ENCODE measurements at regions not wholly inside any gene's neighbourhood (a gene's known extent, or its start where the extent isn't known, plus 50 kb on each side); places are given as distances from the start of the nearest gene placed in this dataset.

GRCh38 chr17:77393274-77393600 lies 252.5 kb downstream of the SEC14L1 start:
- ChIA-PET POLR2A (interaction anchor here (1.8 kb wide), 1 partner anchor 68 kb away, joined by 4 read pairs; no protein-coding TSS in a partner anchor), CTCF (interaction anchor here (1.7 to 6.5 kb wide), 2 partner anchors 7 to 101 kb away, joined by 5 to 77 read pairs; no protein-coding TSS in a partner anchor)
- Mint-ChIP-seq H3K27ac (peak overlapping the region; percentile 88), H3K4me3 (no peak overlapping the region), H3K4me1 (ENCODE audit: low read depth) (peaks cover 68% of the 10 kb centered on the region), H3K27me3 (no peaks in the 10 kb centered on the region), H3K9me3 (no peaks in the 10 kb centered on the region), H3K36me3 (no peaks in the 10 kb centered on the region)
- no peak for DNase-seq
- intact Hi-C loops (cut with micrococcal nuclease): no loop called here

- POLR2A ChIA-PET: no interaction called here
- intact Hi-C loops (cut with micrococcal nuclease): no loop called here
Observed at GRCh38 chr17:77393867-77394539, 253.2 kb downstream of the SEC14L1 start.

GRCh38 chr17:77394540-77395295 lies 253.9 kb downstream of the SEC14L1 start:
- CTCF ChIA-PET: no interaction called here
- POLR2A ChIA-PET: no interaction called here
- Mint-ChIP-seq H3K4me3 (no peak overlapping the region), H3K9me3 (no peaks in the 10 kb centered on the region), H3K36me3 (no peaks in the 10 kb centered on the region), H3K27ac (no peak overlapping the region), H3K4me1 (ENCODE audit: low read depth) (peaks cover 69% of the 10 kb centered on the region), H3K27me3 (no peaks in the 10 kb centered on the region)
- no peak for DNase-seq
- intact Hi-C loops (cut with micrococcal nuclease): no loop called here

More at GRCh38 chr17:77393867-77394539, 253.2 kb downstream of the SEC14L1 start:
- H3K4me1 Mint-ChIP-seq (ENCODE audit: low read depth): peaks cover 68% of the 10 kb centered on the region
- no peak overlapping the region for H3K4me3 Mint-ChIP-seq
- CTCF ChIA-PET: interaction anchor here (1.7 kb wide), 1 partner anchor 100 kb away, joined by 5 read pairs; no protein-coding TSS in a partner anchor
- H3K9me3 Mint-ChIP-seq: no peaks in the 10 kb centered on the region
- no peaks in the 10 kb centered on the region for H3K36me3 Mint-ChIP-seq
- DNase-seq: no peak
- no peaks in the 10 kb centered on the region for H3K27me3 Mint-ChIP-seq
- H3K27ac Mint-ChIP-seq: peak overlapping the region; percentile 23

DNA sequence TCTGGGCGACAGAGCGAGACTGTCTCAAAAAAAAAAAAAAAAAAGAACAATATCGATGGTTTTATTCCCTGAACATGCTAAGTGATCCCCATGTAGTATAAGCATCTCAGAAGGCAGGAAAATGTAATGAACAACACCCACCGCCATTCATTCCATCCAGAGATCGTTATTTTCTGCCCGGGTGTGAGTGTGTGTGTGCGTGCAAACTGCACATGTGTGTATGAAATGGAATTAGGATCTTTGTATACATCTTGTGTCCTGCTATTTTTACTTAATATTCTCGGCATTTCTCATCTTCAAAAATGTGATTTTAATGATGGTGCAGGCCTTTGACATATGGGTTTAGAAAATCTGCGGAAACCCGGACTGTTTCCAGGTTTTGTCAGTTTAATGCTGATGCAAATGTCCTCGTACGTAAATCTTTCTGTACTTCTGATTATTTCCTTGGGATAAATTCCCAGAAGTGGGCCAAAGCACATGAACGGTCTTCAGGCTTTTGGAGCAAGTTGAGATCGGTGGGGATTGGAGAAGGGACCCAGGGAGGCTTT lies 254.8 kb downstream of the SEC14L1 start:
- Mint-ChIP-seq H3K4me1 (ENCODE audit: low read depth) (peaks cover 77% of the 10 kb centered on the region), H3K27me3 (no peaks in the 10 kb centered on the region), H3K4me3 (no peak overlapping the region), H3K36me3 (no peaks in the 10 kb centered on the region), H3K27ac (no peak overlapping the region), H3K9me3 (no peaks in the 10 kb centered on the region)
- POLR2A ChIA-PET: no interaction called here
- intact Hi-C loops (cut with micrococcal nuclease): no loop called here
- CTCF ChIA-PET: no interaction called here
- no peak for DNase-seq

DNA sequence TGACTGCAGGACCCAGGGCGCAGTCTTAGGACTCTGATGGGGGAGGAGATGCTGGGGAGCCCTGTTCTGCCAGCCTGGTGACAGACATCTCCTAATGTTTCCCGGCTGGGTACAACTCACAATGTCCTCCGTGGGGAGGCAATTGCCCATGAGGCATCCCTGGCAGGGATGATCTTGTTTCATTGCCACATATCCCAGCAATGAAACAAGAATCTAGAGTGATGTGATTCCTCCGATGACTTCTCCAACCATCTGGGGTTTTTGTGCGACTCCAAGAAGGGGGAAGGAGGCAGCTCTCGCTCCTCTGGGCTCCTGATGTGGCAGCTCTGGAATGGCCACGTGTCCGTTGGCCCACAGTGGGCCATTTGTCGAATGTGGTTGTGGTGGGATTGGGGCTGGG lies 255.8 kb downstream of the SEC14L1 start:
- Mint-ChIP-seq H3K9me3 (no peaks in the 10 kb centered on the region), H3K27ac (no peak overlapping the region), H3K36me3 (peaks cover 5% of the 10 kb centered on the region), H3K27me3 (no peaks in the 10 kb centered on the region), H3K4me1 (ENCODE audit: low read depth) (peaks cover 77% of the 10 kb centered on the region), H3K4me3 (no peak overlapping the region)
- no peak for DNase-seq
- intact Hi-C loops (cut with micrococcal nuclease): no loop called here
- ChIA-PET CTCF (interaction anchor here (1.0 to 1.6 kb wide), 2 partner anchors 7 to 33 kb away, joined by 5 read pairs; no protein-coding TSS in a partner anchor), POLR2A (no interaction called here)

GRCh38 chr17:77398274-77398673 lies 257.5 kb downstream of the SEC14L1 start:
- Mint-ChIP-seq H3K4me1 (ENCODE audit: low read depth) (peaks cover 73% of the 10 kb centered on the region), H3K27ac (peak overlapping the region; percentile 60), H3K4me3 (no peak overlapping the region), H3K27me3 (no peaks in the 10 kb centered on the region), H3K9me3 (no peaks in the 10 kb centered on the region), H3K36me3 (peaks cover 14% of the 10 kb centered on the region)
- ChIA-PET CTCF (interaction anchor here (1.6 to 10.0 kb wide), 5 partner anchors 9 to 66 kb away, joined by 5 to 140 read pairs (median 42); no protein-coding TSS in a partner anchor), POLR2A (no interaction called here)
- no peak for DNase-seq
- intact Hi-C loops (cut with micrococcal nuclease): no loop called here

- peak overlapping the region; percentile 96 for H3K27ac Mint-ChIP-seq
- H3K4me3 Mint-ChIP-seq: peak overlapping the region; percentile 12
- no peaks in the 10 kb centered on the region for H3K27me3 Mint-ChIP-seq
- POLR2A ChIA-PET: interaction anchor here (1.2 to 2.6 kb wide), 7 partner anchors 9 to 66 kb away, joined by 3 to 28 read pairs (median 6); no protein-coding TSS in a partner anchor
- peaks cover 78% of the 10 kb centered on the region for H3K4me1 Mint-ChIP-seq (ENCODE audit: low read depth)
- no peak for DNase-seq
- no peaks in the 10 kb centered on the region for H3K9me3 Mint-ChIP-seq
- CTCF ChIA-PET: interaction anchor here (0.8 to 10.0 kb wide), 31 partner anchors 9 to 267 kb away, joined by 3 to 140 read pairs (median 10); no protein-coding TSS in a partner anchor
- intact Hi-C loops (cut with micrococcal nuclease): no loop called here
- peaks cover 14% of the 10 kb centered on the region for H3K36me3 Mint-ChIP-seq
Observed at GRCh38 chr17:77399319-77399957, 258.7 kb downstream of the SEC14L1 start.

- intact Hi-C loops (cut with micrococcal nuclease): loop anchor here (1.0 to 2.0 kb wide), 4 partner anchors 9 to 95 kb away; no protein-coding TSS in a partner anchor
- peak overlapping the region; percentile 96 for H3K27ac Mint-ChIP-seq
- ChIA-PET POLR2A (interaction anchor here (0.6 to 2.6 kb wide), 17 partner anchors 9 to 261 kb away, joined by 3 to 28 read pairs (median 5); no protein-coding TSS in a partner anchor), CTCF (interaction anchor here (0.6 to 10.0 kb wide), 43 partner anchors 10 to 614 kb away, joined by 3 to 140 read pairs (median 7); no protein-coding TSS in a partner anchor)
- H3K4me1 Mint-ChIP-seq (ENCODE audit: low read depth): peaks cover 86% of the 10 kb centered on the region
- peak overlapping the region; percentile 76 for H3K4me3 Mint-ChIP-seq
- H3K9me3 Mint-ChIP-seq: no peaks in the 10 kb centered on the region
- no peaks in the 10 kb centered on the region for H3K27me3 Mint-ChIP-seq
- DNase-seq: peak; percentile 89
- peaks cover 18% of the 10 kb centered on the region for H3K36me3 Mint-ChIP-seq
Observed at GRCh38 chr17:77400445-77400870, 259.7 kb downstream of the SEC14L1 start.

GRCh38 chr17:77402159-77402731 lies 261.5 kb downstream of the SEC14L1 start:
- Mint-ChIP-seq H3K4me1 (ENCODE audit: low read depth) (peaks cover 93% of the 10 kb centered on the region), H3K4me3 (no peak overlapping the region), H3K27me3 (no peaks in the 10 kb centered on the region), H3K36me3 (peaks cover 26% of the 10 kb centered on the region), H3K9me3 (no peaks in the 10 kb centered on the region), H3K27ac (peak overlapping the region; percentile 91)
- CTCF ChIA-PET: interaction anchor here (0.7 to 10.0 kb wide), 7 partner anchors 12 to 895 kb away, joined by 3 to 140 read pairs (median 42); no protein-coding TSS in a partner anchor
- intact Hi-C loops (cut with micrococcal nuclease): no loop called here
- DNase-seq: no peak
- POLR2A ChIA-PET: interaction anchor here (1.5 to 2.6 kb wide), 3 partner anchors 11 to 43 kb away, joined by 4 to 8 read pairs (median 5); no protein-coding TSS in a partner anchor

GRCh38 chr17:77403854-77404253 lies 263.1 kb downstream of the SEC14L1 start:
- no peaks in the 10 kb centered on the region for H3K27me3 Mint-ChIP-seq
- DNase-seq: no peak
- H3K4me3 Mint-ChIP-seq: no peak overlapping the region
- POLR2A ChIA-PET: interaction anchor here (0.9 to 1.9 kb wide), 2 partner anchors 12 to 22 kb away, joined by 3 to 5 read pairs; no protein-coding TSS in a partner anchor
- intact Hi-C loops (cut with micrococcal nuclease): loop anchor here (2.0 kb wide), 4 partner anchors 13 to 71 kb away; no protein-coding TSS in a partner anchor
- peaks cover 26% of the 10 kb centered on the region for H3K36me3 Mint-ChIP-seq
- CTCF ChIA-PET: interaction anchor here (0.8 to 10.0 kb wide), 7 partner anchors 28 to 91 kb away, joined by 3 to 140 read pairs (median 5); no protein-coding TSS in a partner anchor
- H3K9me3 Mint-ChIP-seq: no peaks in the 10 kb centered on the region
- peaks cover 93% of the 10 kb centered on the region for H3K4me1 Mint-ChIP-seq (ENCODE audit: low read depth)
- H3K27ac Mint-ChIP-seq: peak overlapping the region; percentile 91
